ENCODE measurements at regions not wholly inside any gene's neighbourhood (a gene's known extent, or its start where the extent isn't known, plus 50 kb on each side); places are given as distances from the start of the nearest gene placed in this dataset.
"Not testable (repeated sequence)": the region's sequence is repeated elsewhere in the genome, so short reads cannot be mapped to it uniquely, and the experiment has no call there.

DNA sequence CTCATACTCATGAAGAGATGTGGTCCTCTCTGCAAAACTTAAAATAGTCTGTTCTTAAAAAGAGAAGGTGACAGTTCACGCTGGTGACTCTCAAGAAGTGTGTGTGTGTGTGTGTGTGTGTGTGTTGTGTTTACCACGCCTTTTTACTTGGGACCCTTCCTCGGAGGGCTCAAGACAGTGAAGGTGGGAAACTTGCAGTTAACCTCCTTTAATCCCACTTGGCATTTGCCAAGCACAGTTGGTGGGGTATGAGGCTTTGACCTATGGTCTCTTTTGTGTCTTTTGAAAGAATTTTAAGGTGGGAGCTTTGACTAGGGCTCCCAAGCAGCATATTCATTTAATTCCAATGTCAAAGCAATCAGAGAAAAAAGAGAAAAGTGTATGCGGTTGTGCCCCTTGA is 395.8 kb downstream of the TFAP2B start:
- H3K36me3 Mint-ChIP-seq (ENCODE audit: low read depth): no peaks in the 10 kb centered on the region
- peaks cover 2% of the 10 kb centered on the region for H3K27me3 Mint-ChIP-seq
- no peaks in the 10 kb centered on the region for H3K4me1 Mint-ChIP-seq
- H3K4me3 Mint-ChIP-seq: no peak overlapping the region
- CTCF ChIA-PET: no interaction called here
- H3K27ac Mint-ChIP-seq: no peak overlapping the region
- POLR2A ChIA-PET: no interaction called here
- no peak for TF ChIP-seq CTCF (IDR thresholded peaks at IDR 0.05)
- no peak for DNase-seq
- intact Hi-C loops (cut with micrococcal nuclease): no loop called here
- H3K9me3 Mint-ChIP-seq: no peaks in the 10 kb centered on the region
- no peak for ATAC-seq (ENCODE audit: low read depth)

- POLR2A ChIA-PET: no interaction called here
- Mint-ChIP-seq H3K27ac (no peak overlapping the region), H3K36me3 (ENCODE audit: low read depth) (no peaks in the 10 kb centered on the region), H3K9me3 (no peaks in the 10 kb centered on the region), H3K4me3 (no peak overlapping the region), H3K4me1 (no peaks in the 10 kb centered on the region), H3K27me3 (no peaks in the 10 kb centered on the region)
- ATAC-seq (ENCODE audit: low read depth) (no peak), DNase-seq (no peak)
- intact Hi-C loops (cut with micrococcal nuclease): no loop called here
- no peak for TF ChIP-seq CTCF (IDR thresholded peaks at IDR 0.05)
- CTCF ChIA-PET: no interaction called here
Measured at GRCh38 chr6:51218181-51218580, 399.5 kb downstream of the TFAP2B start.

GRCh38 chr6:51224580-51225240 is 406.0 kb downstream of the TFAP2B start:
- ATAC-seq (ENCODE audit: low read depth); H3K36me3 Mint-ChIP-seq (ENCODE audit: low read depth); POLR2A ChIA-PET; H3K4me3 Mint-ChIP-seq; H3K27me3 Mint-ChIP-seq; H3K9me3 Mint-ChIP-seq; intact Hi-C loops (cut with micrococcal nuclease); DNase-seq; CTCF ChIA-PET; H3K4me1 Mint-ChIP-seq; H3K27ac Mint-ChIP-seq: not testable (repeated sequence)

DNA sequence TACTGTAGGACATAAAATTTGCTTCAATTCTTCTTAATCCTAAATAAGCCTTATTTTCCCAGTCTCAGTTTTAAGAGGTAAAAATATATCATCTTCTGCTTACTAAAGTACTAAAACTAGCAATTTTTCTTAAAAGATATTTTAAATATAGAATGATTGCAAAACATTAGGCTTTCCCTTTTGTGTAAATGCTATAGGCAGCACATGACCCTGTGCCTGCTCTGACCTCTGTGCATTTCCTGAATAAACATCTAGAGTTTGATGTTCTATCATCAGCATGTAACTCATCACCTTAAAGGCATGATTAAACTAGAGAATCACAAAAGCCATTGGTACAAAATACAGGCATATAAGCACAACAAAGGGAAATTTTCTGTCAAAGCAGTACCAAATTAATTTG is 422.7 kb downstream of the TFAP2B start:
- H3K4me1 Mint-ChIP-seq: no peaks in the 10 kb centered on the region
- ChIA-PET CTCF (no interaction called here), POLR2A (no interaction called here)
- no peaks in the 10 kb centered on the region for H3K36me3 Mint-ChIP-seq (ENCODE audit: low read depth)
- H3K27ac Mint-ChIP-seq: no peak overlapping the region
- intact Hi-C loops (cut with micrococcal nuclease): no loop called here
- H3K27me3 Mint-ChIP-seq: no peaks in the 10 kb centered on the region
- TF ChIP-seq CTCF (IDR thresholded peaks at IDR 0.05): no peak
- peaks cover 4% of the 10 kb centered on the region for H3K9me3 Mint-ChIP-seq
- no peak for ATAC-seq (ENCODE audit: low read depth)
- H3K4me3 Mint-ChIP-seq: no peak overlapping the region
- DNase-seq: no peak

DNA sequence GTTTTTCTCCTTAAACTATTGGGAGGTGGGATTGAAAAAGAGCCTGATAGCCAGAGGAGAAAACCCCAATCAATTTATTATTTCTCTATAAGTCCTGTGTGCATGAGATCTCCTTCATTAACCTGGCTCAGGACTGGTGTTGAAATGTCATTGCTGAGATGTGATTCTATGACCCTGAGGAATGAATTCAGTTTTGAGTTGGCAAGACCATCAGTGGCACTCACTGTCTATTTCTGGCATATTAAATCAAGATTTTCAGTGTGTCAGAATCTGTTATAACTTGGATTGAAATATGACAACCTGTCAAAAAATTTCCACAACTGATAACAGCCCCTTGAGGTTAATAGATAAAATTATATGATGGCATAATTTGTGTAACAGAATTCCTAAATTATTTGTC is 431.1 kb downstream of the TFAP2B start:
- Mint-ChIP-seq H3K9me3 (no peaks in the 10 kb centered on the region), H3K4me3 (no peak overlapping the region), H3K36me3 (ENCODE audit: low read depth) (no peaks in the 10 kb centered on the region), H3K27ac (no peak overlapping the region), H3K27me3 (no peaks in the 10 kb centered on the region), H3K4me1 (no peaks in the 10 kb centered on the region)
- CTCF ChIA-PET: no interaction called here
- no peak for ATAC-seq (ENCODE audit: low read depth)
- TF ChIP-seq CTCF (IDR thresholded peaks at IDR 0.05): no peak
- POLR2A ChIA-PET: no interaction called here
- no peak for DNase-seq
- intact Hi-C loops (cut with micrococcal nuclease): no loop called here

DNA sequence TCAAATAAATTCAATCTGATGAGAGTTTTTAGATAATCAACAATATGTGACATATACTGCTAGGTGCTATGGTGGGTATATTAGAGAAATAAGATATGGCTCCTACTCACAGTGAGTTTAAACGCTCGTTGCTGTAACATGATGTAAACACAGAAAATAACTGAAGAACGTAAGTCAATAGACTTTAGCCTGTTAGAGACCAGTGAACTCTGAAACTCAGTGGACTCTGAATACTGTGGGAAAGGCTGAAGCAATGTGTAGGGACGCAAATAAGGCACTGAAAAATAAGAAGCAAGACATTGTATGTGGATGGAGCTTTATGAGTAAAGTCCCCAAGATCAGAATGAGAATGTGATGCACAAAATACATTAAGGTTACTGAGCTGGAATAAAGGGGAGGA is 431.6 kb downstream of the TFAP2B start:
- H3K27ac Mint-ChIP-seq: no peak overlapping the region
- no peak overlapping the region for H3K4me3 Mint-ChIP-seq
- H3K36me3 Mint-ChIP-seq (ENCODE audit: low read depth): no peaks in the 10 kb centered on the region
- POLR2A ChIA-PET: no interaction called here
- ATAC-seq (ENCODE audit: low read depth) (no peak), DNase-seq (no peak)
- intact Hi-C loops (cut with micrococcal nuclease): no loop called here
- CTCF ChIA-PET: no interaction called here
- H3K4me1 Mint-ChIP-seq: no peaks in the 10 kb centered on the region
- no peak for TF ChIP-seq CTCF (IDR thresholded peaks at IDR 0.05)
- H3K27me3 Mint-ChIP-seq: no peaks in the 10 kb centered on the region
- no peaks in the 10 kb centered on the region for H3K9me3 Mint-ChIP-seq
